HG02970 (cell line): ENCODE measurements at regions not wholly inside any gene's neighbourhood (a gene's known extent, or its start where the extent isn't known, plus 50 kb on each side); places are given as distances from the start of the nearest gene placed in this dataset.

ENCODE experiments used
- ATAC-seq: cut with Tn5 transposase; IDR thresholded peaks from one replicate; pipeline ENCODE4 v1.9.1; 2021; ENCODE audit warnings: mild to moderate bottlenecking, moderate library complexity, moderate number of reproducible peaks; ENCODE audit not compliant: unreplicated experiment, low FRiP score

GRCh38 chr14:65794674-65795279 lies 382.2 kb downstream of the FUT8 start:
- ATAC-seq: no peak

- no peak for ATAC-seq
Measured at GRCh38 chr14:65798216-65798615, 385.7 kb downstream of the FUT8 start.

GRCh38 chr14:65800694-65801093 lies 388.2 kb downstream of the FUT8 start:
- no peak for ATAC-seq

GRCh38 chr14:65802196-65802595 lies 389.7 kb downstream of the FUT8 start:
- no peak for ATAC-seq

- no peak for ATAC-seq
Measured at GRCh38 chr14:65803885-65804284, 391.4 kb downstream of the FUT8 start.

GRCh38 chr14:65804439-65805112 lies 392.0 kb downstream of the FUT8 start:
- no peak for ATAC-seq

GRCh38 chr14:65805113-65805473 lies 392.6 kb downstream of the FUT8 start:
- no peak for ATAC-seq

- ATAC-seq: no peak
Measured at GRCh38 chr14:65808390-65808789, 395.9 kb downstream of the FUT8 start.

- no peak for ATAC-seq
Measured at GRCh38 chr14:65810322-65810721, 397.8 kb downstream of the FUT8 start.

- no peak for ATAC-seq
Measured at GRCh38 chr14:65813760-65814384, 401.3 kb downstream of the FUT8 start.

GRCh38 chr14:65815127-65815526 lies 402.6 kb downstream of the FUT8 start:
- ATAC-seq: no peak

GRCh38 chr14:65817011-65817410 lies 404.5 kb downstream of the FUT8 start:
- no peak for ATAC-seq

- no peak for ATAC-seq
Measured at GRCh38 chr14:65819569-65819968, 407.0 kb downstream of the FUT8 start.

- no peak for ATAC-seq
Measured at GRCh38 chr14:65821224-65821753, 408.8 kb downstream of the FUT8 start.

GRCh38 chr14:65824285-65824977 lies 411.9 kb downstream of the FUT8 start:
- no peak for ATAC-seq

- no peak for ATAC-seq
Measured at GRCh38 chr14:65824978-65825299, 412.4 kb downstream of the FUT8 start.

GRCh38 chr14:65826946-65827345 lies 414.4 kb downstream of the FUT8 start:
- ATAC-seq: no peak

GRCh38 chr14:65827520-65827919 lies 415.0 kb downstream of the FUT8 start:
- no peak for ATAC-seq

- ATAC-seq: no peak
Measured at GRCh38 chr14:65828396-65828795, 415.9 kb downstream of the FUT8 start.

GRCh38 chr14:65832431-65833266 lies 420.1 kb downstream of the FUT8 start:
- ATAC-seq: no peak
